ENCODE measurements at regions not wholly inside any gene's neighbourhood (a gene's known extent, or its start where the extent isn't known, plus 50 kb on each side); places are given as distances from the start of the nearest gene placed in this dataset.

DNA sequence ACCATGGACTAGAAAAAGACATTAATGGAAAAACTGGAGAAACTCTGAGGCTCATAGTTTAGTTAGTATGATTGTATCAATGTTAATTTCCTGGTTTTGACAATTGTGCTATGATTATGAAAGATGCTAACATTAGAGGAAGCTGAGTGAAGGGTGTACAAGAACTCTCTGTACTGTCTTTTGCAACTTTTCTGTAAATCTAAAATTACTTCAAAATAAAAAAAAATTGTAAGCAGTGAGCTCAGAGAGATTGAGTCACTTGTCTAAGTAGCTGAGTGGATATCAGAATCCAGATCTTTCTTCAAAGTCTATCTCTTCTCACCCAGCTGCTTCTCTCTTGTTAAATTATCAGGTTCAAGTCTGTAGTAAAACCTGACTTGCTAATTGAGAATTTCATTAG is 181.1 kb downstream of the PLCE1 start:
- DNase-seq (ENCODE audit: extremely low spot score in 2 of 2) = no peak
- H3K4me1 ChIP-seq = no peaks in the 10 kb centered on the region
- intact Hi-C loops (cut with DNase I) = no loop called here
- no peaks in the 10 kb centered on the region for H3K9me3 ChIP-seq
- no peaks in the 10 kb centered on the region for H3K36me3 ChIP-seq
- H3K27me3 ChIP-seq = no peaks in the 10 kb centered on the region
- TF ChIP-seq, protein P1, sequence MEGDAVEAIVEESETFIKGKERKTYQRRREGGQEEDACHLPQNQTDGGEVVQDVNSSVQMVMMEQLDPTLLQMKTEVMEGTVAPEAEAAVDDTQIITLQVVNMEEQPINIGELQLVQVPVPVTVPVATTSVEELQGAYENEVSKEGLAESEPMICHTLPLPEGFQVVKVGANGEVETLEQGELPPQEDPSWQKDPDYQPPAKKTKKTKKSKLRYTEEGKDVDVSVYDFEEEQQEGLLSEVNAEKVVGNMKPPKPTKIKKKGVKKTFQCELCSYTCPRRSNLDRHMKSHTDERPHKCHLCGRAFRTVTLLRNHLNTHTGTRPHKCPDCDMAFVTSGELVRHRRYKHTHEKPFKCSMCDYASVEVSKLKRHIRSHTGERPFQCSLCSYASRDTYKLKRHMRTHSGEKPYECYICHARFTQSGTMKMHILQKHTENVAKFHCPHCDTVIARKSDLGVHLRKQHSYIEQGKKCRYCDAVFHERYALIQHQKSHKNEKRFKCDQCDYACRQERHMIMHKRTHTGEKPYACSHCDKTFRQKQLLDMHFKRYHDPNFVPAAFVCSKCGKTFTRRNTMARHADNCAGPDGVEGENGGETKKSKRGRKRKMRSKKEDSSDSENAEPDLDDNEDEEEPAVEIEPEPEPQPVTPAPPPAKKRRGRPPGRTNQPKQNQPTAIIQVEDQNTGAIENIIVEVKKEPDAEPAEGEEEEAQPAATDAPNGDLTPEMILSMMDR (IDR thresholded peaks at IDR 0.05) = no peak
- TF ChIP-seq POLR2A (IDR thresholded peaks at IDR 0.05) (no peak), POLR2AphosphoS5 (IDR thresholded peaks at IDR 0.05; ENCODE audit: insufficient read depth in 1 of 2, low read depth in 1 of 2) (no peak)
- H3K4me3 ChIP-seq = no peak overlapping the region
- H3K27ac ChIP-seq = no peak overlapping the region

DNA sequence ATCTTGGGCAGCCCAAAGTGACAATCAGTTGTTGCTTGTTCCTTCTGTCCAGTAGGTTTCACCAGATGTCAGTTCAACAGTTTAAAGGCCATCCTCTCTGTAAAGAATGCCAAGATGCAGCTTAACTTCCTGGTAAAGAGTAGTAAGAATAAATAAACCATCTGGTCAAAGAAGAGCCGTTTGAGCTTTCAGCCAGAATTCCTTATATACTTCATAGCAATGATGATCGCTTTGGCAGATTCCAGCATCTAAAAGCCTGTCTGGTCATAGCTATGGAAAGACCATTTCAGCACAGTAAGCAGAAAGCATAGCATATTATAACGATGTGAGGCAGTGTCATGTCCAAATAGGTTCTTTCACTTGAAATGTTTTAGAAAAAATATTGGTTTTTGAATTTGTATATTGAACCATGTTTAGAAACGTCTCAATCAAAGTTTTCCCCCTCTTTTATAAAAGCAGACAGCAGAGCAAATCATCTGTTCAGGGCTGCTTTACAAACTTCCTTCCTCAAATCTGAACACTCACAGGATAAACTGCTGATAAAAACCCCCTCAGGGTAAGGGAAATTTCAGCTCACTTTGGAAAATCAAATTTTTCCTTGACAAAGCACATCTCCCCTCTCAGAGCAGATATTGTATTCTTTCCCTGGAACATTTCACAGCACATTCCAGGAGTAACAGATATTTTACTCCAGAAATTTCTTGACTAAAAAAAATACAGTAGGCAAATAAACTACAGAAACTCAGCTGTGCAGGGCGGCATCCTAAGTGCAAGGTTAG is 184.1 kb downstream of the NOC3L start:
- H3K9me3 ChIP-seq = no peaks in the 10 kb centered on the region
- no peaks in the 10 kb centered on the region for H3K36me3 ChIP-seq
- H3K4me1 ChIP-seq = no peaks in the 10 kb centered on the region
- no peak overlapping the region for H3K27ac ChIP-seq
- H3K4me3 ChIP-seq = no peak overlapping the region
- no peaks in the 10 kb centered on the region for H3K27me3 ChIP-seq
- intact Hi-C loops (cut with DNase I) = no loop called here
- DNase-seq (ENCODE audit: extremely low spot score in 2 of 2) = no peak
- TF ChIP-seq POLR2A (IDR thresholded peaks at IDR 0.05) (no peak), POLR2AphosphoS5 (IDR thresholded peaks at IDR 0.05; ENCODE audit: insufficient read depth in 1 of 2, low read depth in 1 of 2) (no peak)
- TF ChIP-seq, protein P1 (IDR thresholded peaks at IDR 0.05) = no peak

DNA sequence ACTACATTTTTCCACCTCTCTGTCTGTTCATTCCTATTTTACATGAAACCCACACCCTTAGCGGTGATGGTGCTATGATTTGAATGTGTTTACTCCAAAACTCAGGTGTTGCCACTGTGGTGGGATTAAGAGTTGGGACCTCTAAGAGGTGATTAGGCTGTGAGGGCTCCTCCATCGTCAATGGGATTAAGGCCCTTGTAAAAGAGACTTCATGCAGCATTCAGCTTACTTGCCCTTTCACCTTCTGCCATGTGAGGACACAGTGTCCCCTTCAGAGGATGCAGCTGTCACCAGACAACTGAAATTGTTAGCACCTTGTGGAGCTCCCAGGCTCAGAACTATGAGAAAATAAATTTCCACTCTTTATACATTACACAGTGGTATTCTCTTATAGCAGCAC is 182.2 kb downstream of the NOC3L start:
- intact Hi-C loops (cut with DNase I) = no loop called here
- Histone ChIP-seq H3K27ac (no peak overlapping the region), H3K36me3 (no peaks in the 10 kb centered on the region), H3K4me3 (no peak overlapping the region), H3K9me3 (no peaks in the 10 kb centered on the region), H3K4me1 (no peaks in the 10 kb centered on the region), H3K27me3 (no peaks in the 10 kb centered on the region)
- TF ChIP-seq POLR2A (IDR thresholded peaks at IDR 0.05) (no peak), POLR2AphosphoS5 (IDR thresholded peaks at IDR 0.05; ENCODE audit: insufficient read depth in 1 of 2, low read depth in 1 of 2) (no peak)
- TF ChIP-seq, protein P1 (IDR thresholded peaks at IDR 0.05) = no peak
- DNase-seq (ENCODE audit: extremely low spot score in 2 of 2) = no peak

DNA sequence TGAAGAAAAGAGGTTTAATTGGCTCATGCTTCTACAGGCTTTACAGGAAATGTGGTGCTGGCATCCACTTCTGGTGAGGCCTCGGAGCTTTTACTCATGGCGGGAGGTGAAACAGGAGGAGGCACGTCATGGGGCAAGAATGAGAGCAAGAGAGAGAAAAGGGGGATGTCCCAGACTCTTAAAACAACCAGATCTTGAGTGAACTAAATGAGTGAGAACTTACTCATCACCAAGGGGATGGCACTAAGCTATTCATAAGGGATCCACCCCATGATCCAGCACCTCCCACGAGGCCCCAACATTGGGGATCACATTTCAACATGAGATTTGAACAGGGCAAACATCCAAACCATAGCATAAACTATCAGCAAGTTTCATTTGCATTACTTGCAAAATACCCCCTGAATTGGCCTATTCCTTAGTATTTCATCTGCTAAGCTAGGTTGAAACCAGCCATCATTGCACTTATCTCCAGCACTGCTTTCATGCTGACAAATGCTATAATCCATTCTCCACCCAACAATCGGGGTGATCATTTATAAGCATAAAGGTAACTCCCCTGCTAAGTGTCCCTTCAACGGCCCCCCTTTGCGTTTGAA is 179.0 kb downstream of the NOC3L start:
- TF ChIP-seq POLR2A (IDR thresholded peaks at IDR 0.05) (no peak), POLR2AphosphoS5 (IDR thresholded peaks at IDR 0.05; ENCODE audit: insufficient read depth in 1 of 2, low read depth in 1 of 2) (no peak)
- TF ChIP-seq, protein P1 (IDR thresholded peaks at IDR 0.05) = no peak
- no peak overlapping the region for H3K27ac ChIP-seq
- no peak for DNase-seq (ENCODE audit: extremely low spot score in 2 of 2)
- H3K4me1 ChIP-seq = no peaks in the 10 kb centered on the region
- H3K27me3 ChIP-seq = no peaks in the 10 kb centered on the region
- intact Hi-C loops (cut with DNase I) = no loop called here
- H3K36me3 ChIP-seq = no peaks in the 10 kb centered on the region
- H3K4me3 ChIP-seq = no peak overlapping the region
- no peaks in the 10 kb centered on the region for H3K9me3 ChIP-seq

DNA sequence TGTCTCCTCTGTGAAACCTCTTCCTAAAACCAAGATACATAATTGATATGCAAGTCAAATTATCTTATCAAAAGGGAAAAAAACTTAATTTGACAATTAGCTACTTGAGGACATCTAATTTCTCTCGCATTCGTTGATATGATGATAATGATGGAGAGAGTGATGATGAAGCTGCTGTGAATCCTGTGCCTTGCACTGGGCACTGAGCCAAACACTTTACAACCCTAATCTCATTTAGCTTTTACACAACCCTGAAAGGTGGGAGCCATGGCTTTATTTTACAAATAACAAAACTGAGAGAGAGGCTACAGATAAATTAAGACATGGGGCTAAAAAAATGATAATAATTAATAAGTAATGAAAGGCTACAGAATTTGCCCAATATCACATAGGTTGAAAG is 176.0 kb downstream of the NOC3L start:
- DNase-seq (ENCODE audit: extremely low spot score in 2 of 2) = no peak
- intact Hi-C loops (cut with DNase I) = no loop called here
- Histone ChIP-seq H3K27ac (no peak overlapping the region), H3K9me3 (no peaks in the 10 kb centered on the region), H3K4me1 (no peaks in the 10 kb centered on the region), H3K36me3 (no peaks in the 10 kb centered on the region), H3K4me3 (no peak overlapping the region), H3K27me3 (no peaks in the 10 kb centered on the region)
- TF ChIP-seq POLR2AphosphoS5 (IDR thresholded peaks at IDR 0.05; ENCODE audit: insufficient read depth in 1 of 2, low read depth in 1 of 2) (no peak), POLR2A (IDR thresholded peaks at IDR 0.05) (no peak)
- TF ChIP-seq, protein P1 (IDR thresholded peaks at IDR 0.05) = no peak

Measured in vagina (tissue), 2 donors.